DND-41 (cell line): ENCODE measurements at regions not wholly inside any gene's neighbourhood (a gene's known extent, or its start where the extent isn't known, plus 50 kb on each side); places are given as distances from the start of the nearest gene placed in this dataset.
"Not testable (repeated sequence)": the region's sequence is repeated elsewhere in the genome, so short reads cannot be mapped to it uniquely, and the experiment has no call there.

Experiments used
- ATAC-seq: fragments of 200-7000 bp; cut with Tn5 transposase; 3 replicates; pipeline ENCODE4 v1.9.1; 2021; ENCODE audit warnings: low read depth; ENCODE audit not compliant: insufficient read depth
- DNase-seq: peaks from one replicate; pipeline ENCODE4 v3.0.0-alpha.2; 2020
- H2AFZ ChIP-seq: 2 replicates; pipeline ENCODE4 v1.6.0; 2012; ENCODE audit warnings: low read depth, low read length
- H3K27ac ChIP-seq: 2 replicates; pipeline ENCODE4 v1.5.1; 2012; ENCODE audit warnings: low read length, inconsistent platforms
- H3K27me3 ChIP-seq: fragments of 200-600 bp; sonication (generic); 2 replicates; pipeline ENCODE4 v1.6.0; 2012; ENCODE audit warnings: low read length, mild to moderate bottlenecking, inconsistent platforms; ENCODE audit not compliant: insufficient read depth, poor library complexity
- H3K36me3 ChIP-seq: 2 replicates; pipeline ENCODE4 v1.5.1; 2012; ENCODE audit warnings: low read length, inconsistent platforms; ENCODE audit not compliant: insufficient read depth
- H3K4me1 ChIP-seq: 2 replicates; pipeline ENCODE4 v1.5.1; 2012; ENCODE audit warnings: mild to moderate bottlenecking, low read length; ENCODE audit not compliant: insufficient read depth
- H3K4me2 ChIP-seq: 2 replicates; pipeline ENCODE4 v1.6.0; 2012; ENCODE audit warnings: mild to moderate bottlenecking, moderate library complexity, low read length, inconsistent platforms; ENCODE audit not compliant: insufficient read depth
- H3K4me3 ChIP-seq, 2 experiments: fragments of 200-600 bp in 1 of 2; shearing (Covaris generic) in 1 of 2; 2 replicates each; pipeline ENCODE4 v1.5.1; 2012 to 2016; ENCODE audit warnings: inconsistent platforms in 2 of 2, low read length in 2 of 2, mild to moderate bottlenecking in 2 of 2, low read depth in 1 of 2, moderate library complexity in 1 of 2
- H3K79me2 ChIP-seq: 2 replicates; pipeline ENCODE4 v1.6.0; 2012; ENCODE audit warnings: low read length, inconsistent platforms; ENCODE audit not compliant: insufficient read depth
- H3K9ac ChIP-seq: 2 replicates; pipeline ENCODE4 v1.6.0; 2012; ENCODE audit warnings: low read depth, mild to moderate bottlenecking, inconsistent platforms, low read length, moderate library complexity
- H3K9me3 ChIP-seq: 2 replicates; pipeline ENCODE4 v1.5.1; 2012; ENCODE audit warnings: low read length, moderate library complexity, mild to moderate bottlenecking, inconsistent platforms; ENCODE audit not compliant: insufficient read depth, severe bottlenecking
- H4K20me1 ChIP-seq: 2 replicates; pipeline ENCODE4 v1.6.0; 2012; ENCODE audit warnings: low read length; ENCODE audit not compliant: insufficient read depth
- EZH2 ChIP-seq: IDR thresholded peaks from 3 replicates; pipeline ENCODE4 v1.6.1; 2012; ENCODE audit warnings: borderline replicate concordance, low read depth, mild to moderate bottlenecking, moderate library complexity, low read length, inconsistent platforms; ENCODE audit not compliant: severe bottlenecking
- TF ChIP-seq, protein P1 (sequence below): IDR thresholded peaks from 2 replicates; pipeline ENCODE4 v1.5.1; 2012; ENCODE audit warnings: borderline replicate concordance, low read length, moderate library complexity, mild to moderate bottlenecking; ENCODE audit not compliant: poor library complexity, severe bottlenecking; ENCODE audit errors: extremely low read depth

DNA sequence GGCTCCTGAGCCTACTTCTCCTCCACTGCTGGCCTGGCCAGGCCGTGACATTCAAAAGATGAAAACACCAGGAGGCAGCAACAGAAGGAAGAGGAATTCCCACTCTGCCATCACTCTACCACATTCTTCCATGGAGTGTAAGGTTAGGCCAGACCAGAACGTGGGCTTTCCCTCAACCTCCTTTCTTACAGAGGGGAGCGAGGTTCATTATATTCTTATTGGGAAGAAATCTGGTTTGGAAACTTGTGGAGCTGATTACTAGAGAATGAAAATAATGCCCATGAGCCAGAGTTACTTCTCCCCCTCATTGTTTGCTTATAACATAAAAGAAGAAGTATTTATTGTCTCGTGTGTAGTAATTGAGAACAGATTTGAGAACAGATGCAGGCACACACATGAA lies 136.3 kb upstream of the BASP1 start:
- ATAC-seq = no peak
- Histone ChIP-seq H3K36me3 (no peaks in the 10 kb centered on the region), H3K9ac (no peak overlapping the region), H3K79me2 (no peaks in the 10 kb centered on the region), H3K9me3 (no peaks in the 10 kb centered on the region), H2AFZ (no peak overlapping the region), H3K27ac (no peak overlapping the region), H3K4me3 (no peak overlapping the region), H3K4me2 (no peak overlapping the region), H4K20me1 (no peaks in the 10 kb centered on the region), H3K4me1 (no peaks in the 10 kb centered on the region), H3K27me3 (no peaks in the 10 kb centered on the region)
- TF ChIP-seq, protein P1, sequence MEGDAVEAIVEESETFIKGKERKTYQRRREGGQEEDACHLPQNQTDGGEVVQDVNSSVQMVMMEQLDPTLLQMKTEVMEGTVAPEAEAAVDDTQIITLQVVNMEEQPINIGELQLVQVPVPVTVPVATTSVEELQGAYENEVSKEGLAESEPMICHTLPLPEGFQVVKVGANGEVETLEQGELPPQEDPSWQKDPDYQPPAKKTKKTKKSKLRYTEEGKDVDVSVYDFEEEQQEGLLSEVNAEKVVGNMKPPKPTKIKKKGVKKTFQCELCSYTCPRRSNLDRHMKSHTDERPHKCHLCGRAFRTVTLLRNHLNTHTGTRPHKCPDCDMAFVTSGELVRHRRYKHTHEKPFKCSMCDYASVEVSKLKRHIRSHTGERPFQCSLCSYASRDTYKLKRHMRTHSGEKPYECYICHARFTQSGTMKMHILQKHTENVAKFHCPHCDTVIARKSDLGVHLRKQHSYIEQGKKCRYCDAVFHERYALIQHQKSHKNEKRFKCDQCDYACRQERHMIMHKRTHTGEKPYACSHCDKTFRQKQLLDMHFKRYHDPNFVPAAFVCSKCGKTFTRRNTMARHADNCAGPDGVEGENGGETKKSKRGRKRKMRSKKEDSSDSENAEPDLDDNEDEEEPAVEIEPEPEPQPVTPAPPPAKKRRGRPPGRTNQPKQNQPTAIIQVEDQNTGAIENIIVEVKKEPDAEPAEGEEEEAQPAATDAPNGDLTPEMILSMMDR = no peak
- no peak for TF ChIP-seq EZH2
- DNase-seq = no peak

DNA sequence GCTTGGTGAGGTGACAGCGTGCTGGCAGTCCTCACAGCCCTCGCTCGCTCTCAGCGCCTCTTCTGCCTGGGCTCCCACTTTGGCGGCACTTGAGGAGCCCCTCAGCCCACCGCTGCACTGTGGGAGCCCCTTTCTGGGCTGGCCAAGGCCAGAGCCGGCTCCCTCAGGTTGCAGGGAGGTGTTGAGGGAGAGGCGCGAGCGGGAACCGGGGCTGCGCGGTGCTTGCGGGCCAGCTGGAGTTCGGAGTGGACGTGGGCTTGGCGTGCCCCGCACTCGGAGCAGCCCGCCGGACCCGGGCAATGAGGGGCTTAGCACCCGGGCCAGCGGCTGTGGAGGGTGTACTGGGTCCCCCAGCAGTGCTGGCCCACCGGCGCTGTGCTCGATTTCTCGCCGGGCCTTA lies 134.2 kb upstream of the BASP1 start:
- not testable (repeated sequence) for H3K4me2 ChIP-seq, H3K36me3 ChIP-seq, H2AFZ ChIP-seq, H3K9ac ChIP-seq, H4K20me1 ChIP-seq, H3K27me3 ChIP-seq, H3K4me3 ChIP-seq, H3K79me2 ChIP-seq, H3K4me1 ChIP-seq, H3K9me3 ChIP-seq, DNase-seq, ATAC-seq, H3K27ac ChIP-seq

DNA sequence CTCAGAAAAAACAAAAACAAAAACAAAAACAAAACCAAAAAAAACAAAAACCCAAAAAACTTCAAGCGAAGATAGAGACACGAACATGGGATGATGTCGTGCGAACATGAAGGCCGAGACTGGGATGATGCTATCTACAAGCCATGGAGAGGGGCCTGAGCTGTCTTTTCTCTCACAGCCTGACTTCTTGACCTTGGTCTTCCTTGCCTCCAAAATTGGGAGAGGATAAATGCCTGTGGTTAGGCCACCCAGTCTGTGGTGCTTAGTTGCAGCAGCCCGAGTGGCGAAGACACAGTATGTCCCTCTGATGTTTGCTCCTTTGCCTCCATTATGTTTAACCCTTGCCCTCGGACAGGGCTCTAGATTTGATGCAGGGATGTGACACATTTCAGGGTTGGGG lies 130.4 kb upstream of the BASP1 start:
- H3K4me3 ChIP-seq = no peak overlapping the region
- H3K4me1 ChIP-seq = no peaks in the 10 kb centered on the region
- no peak overlapping the region for H3K9ac ChIP-seq
- DNase-seq = no peak
- H3K4me2 ChIP-seq = no peak overlapping the region
- H4K20me1 ChIP-seq = no peaks in the 10 kb centered on the region
- no peak for ATAC-seq
- no peak overlapping the region for H2AFZ ChIP-seq
- no peaks in the 10 kb centered on the region for H3K27me3 ChIP-seq
- H3K9me3 ChIP-seq = no peaks in the 10 kb centered on the region
- H3K79me2 ChIP-seq = no peaks in the 10 kb centered on the region
- no peak overlapping the region for H3K27ac ChIP-seq
- no peak for TF ChIP-seq EZH2
- TF ChIP-seq, protein P1 = no peak
- no peaks in the 10 kb centered on the region for H3K36me3 ChIP-seq

DNA sequence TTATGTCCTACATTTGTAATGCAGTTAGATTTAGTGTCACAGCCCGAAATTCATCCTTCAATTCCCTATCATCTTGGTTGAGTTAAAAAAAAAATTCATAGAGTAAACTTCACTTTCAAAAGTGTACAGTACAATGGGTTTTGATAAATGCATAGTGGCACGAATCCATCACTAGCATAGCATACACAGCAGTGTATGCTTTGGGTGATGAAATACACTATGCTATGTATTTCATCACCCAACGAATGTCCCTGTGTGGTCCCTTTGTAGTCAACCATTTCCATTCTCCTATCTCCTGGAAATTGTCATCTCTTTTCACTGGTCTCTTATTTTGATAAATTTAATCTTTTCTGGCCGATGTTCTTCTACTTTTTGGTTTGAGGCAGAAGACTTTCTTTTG lies 129.4 kb upstream of the BASP1 start:
- no peak for DNase-seq
- Histone ChIP-seq H3K79me2 (no peaks in the 10 kb centered on the region), H3K9ac (no peak overlapping the region), H3K27ac (no peak overlapping the region), H4K20me1 (no peaks in the 10 kb centered on the region), H2AFZ (no peak overlapping the region), H3K9me3 (no peaks in the 10 kb centered on the region), H3K27me3 (no peaks in the 10 kb centered on the region), H3K4me1 (no peaks in the 10 kb centered on the region), H3K4me3 (no peak overlapping the region), H3K36me3 (no peaks in the 10 kb centered on the region), H3K4me2 (no peak overlapping the region)
- TF ChIP-seq, protein P1 = no peak
- no peak for TF ChIP-seq EZH2
- ATAC-seq = no peak
